ENCODE measurements at regions not wholly inside any gene's neighbourhood (a gene's known extent, or its start where the extent isn't known, plus 50 kb on each side); places are given as distances from the start of the nearest gene placed in this dataset.
A peak's percentile ranks its signal among the peaks of the same experiment; 100 is the strongest.

- peaks cover 2% of the 10 kb centered on the region for H3K27me3 Mint-ChIP-seq (ENCODE audit: insufficient read depth, low read depth)
- H4K20me1 ChIP-seq (ENCODE audit: low read depth) = no peaks in the 10 kb centered on the region
- H3K4me2 ChIP-seq = no peak overlapping the region
- H3K4me3 Mint-ChIP-seq = no peak overlapping the region
- no peaks in the 10 kb centered on the region for H3K36me3 ChIP-seq
- TF ChIP-seq EZH2 (IDR thresholded peaks at IDR 0.05) (no peak), EZH2phosphoT487 (IDR thresholded peaks at IDR 0.05) (no peak), CTCF (IDR thresholded peaks at IDR 0.05) (no peak)
- H3K27ac ChIP-seq = no peak overlapping the region
- no peak overlapping the region for H2AFZ ChIP-seq (replicated peaks)
- peaks cover 34% of the 10 kb centered on the region for H3K4me1 Mint-ChIP-seq
- H3K79me2 ChIP-seq (ENCODE audit: low read depth) = no peaks in the 10 kb centered on the region
- no peaks in the 10 kb centered on the region for H3K4me1 ChIP-seq
- H3K9me3 Mint-ChIP-seq = peaks cover 8% of the 10 kb centered on the region
- no peaks in the 10 kb centered on the region for H3K9me3 ChIP-seq (ENCODE audit: low read depth)
- H3K27ac Mint-ChIP-seq = peak overlapping the region; percentile 22
- no peaks in the 10 kb centered on the region for H3K36me3 Mint-ChIP-seq
- no peak overlapping the region for H3K4me3 ChIP-seq
- no peak for DNase-seq (ENCODE audit: low spot score)
- H3K9ac ChIP-seq = no peak overlapping the region
- H3K27me3 ChIP-seq = no peaks in the 10 kb centered on the region
- H3F3A ChIP-seq (ENCODE audit: low read depth) = no peaks in the 10 kb centered on the region
Measured at GRCh38 chr4:17166954-17167353, 268.5 kb upstream of the LDB2 start.

GRCh38 chr4:17165286-17165685 lies 266.8 kb upstream of the LDB2 start:
- no peaks in the 10 kb centered on the region for H3K36me3 Mint-ChIP-seq
- H3F3A ChIP-seq (ENCODE audit: low read depth) = no peaks in the 10 kb centered on the region
- no peak overlapping the region for H3K4me3 Mint-ChIP-seq
- H3K27me3 Mint-ChIP-seq (ENCODE audit: insufficient read depth, low read depth) = peaks cover 2% of the 10 kb centered on the region
- DNase-seq (ENCODE audit: low spot score) = no peak
- no peaks in the 10 kb centered on the region for H4K20me1 ChIP-seq (ENCODE audit: low read depth)
- no peaks in the 10 kb centered on the region for H3K4me1 ChIP-seq
- no peak overlapping the region for H3K4me3 ChIP-seq
- H3K9me3 Mint-ChIP-seq = peaks cover 18% of the 10 kb centered on the region
- no peak overlapping the region for H3K9ac ChIP-seq
- no peak for TF ChIP-seq CTCF (IDR thresholded peaks at IDR 0.05)
- no peak for TF ChIP-seq EZH2 (IDR thresholded peaks at IDR 0.05)
- TF ChIP-seq EZH2phosphoT487 (IDR thresholded peaks at IDR 0.05) = no peak
- no peaks in the 10 kb centered on the region for H3K9me3 ChIP-seq (ENCODE audit: low read depth)
- H2AFZ ChIP-seq (replicated peaks) = no peak overlapping the region
- H3K79me2 ChIP-seq (ENCODE audit: low read depth) = no peaks in the 10 kb centered on the region
- H3K36me3 ChIP-seq = no peaks in the 10 kb centered on the region
- no peak overlapping the region for H3K27ac ChIP-seq
- no peaks in the 10 kb centered on the region for H3K27me3 ChIP-seq
- peaks cover 31% of the 10 kb centered on the region for H3K4me1 Mint-ChIP-seq
- H3K4me2 ChIP-seq = no peak overlapping the region
- H3K27ac Mint-ChIP-seq = no peak overlapping the region

GRCh38 chr4:17164666-17165065 lies 266.2 kb upstream of the LDB2 start:
- no peaks in the 10 kb centered on the region for H3K36me3 ChIP-seq
- TF ChIP-seq CTCF (IDR thresholded peaks at IDR 0.05) (no peak), EZH2phosphoT487 (IDR thresholded peaks at IDR 0.05) (no peak), EZH2 (IDR thresholded peaks at IDR 0.05) (no peak)
- no peak overlapping the region for H3K4me3 Mint-ChIP-seq
- H3K27me3 ChIP-seq = no peaks in the 10 kb centered on the region
- H2AFZ ChIP-seq (replicated peaks) = no peak overlapping the region
- no peak overlapping the region for H3K4me2 ChIP-seq
- H3K79me2 ChIP-seq (ENCODE audit: low read depth) = no peaks in the 10 kb centered on the region
- peaks cover 2% of the 10 kb centered on the region for H3K27me3 Mint-ChIP-seq (ENCODE audit: insufficient read depth, low read depth)
- no peak overlapping the region for H3K4me3 ChIP-seq
- H3K27ac ChIP-seq = no peak overlapping the region
- H3K9me3 Mint-ChIP-seq = peaks cover 21% of the 10 kb centered on the region
- H3K4me1 ChIP-seq = no peaks in the 10 kb centered on the region
- no peak overlapping the region for H3K27ac Mint-ChIP-seq
- H3K9ac ChIP-seq = no peak overlapping the region
- H3F3A ChIP-seq (ENCODE audit: low read depth) = no peaks in the 10 kb centered on the region
- no peaks in the 10 kb centered on the region for H3K9me3 ChIP-seq (ENCODE audit: low read depth)
- H3K4me1 Mint-ChIP-seq = peaks cover 27% of the 10 kb centered on the region
- H3K36me3 Mint-ChIP-seq = no peaks in the 10 kb centered on the region
- no peaks in the 10 kb centered on the region for H4K20me1 ChIP-seq (ENCODE audit: low read depth)
- DNase-seq (ENCODE audit: low spot score) = no peak

All from neural progenitor cell (in vitro differentiated cells).